Prostate gland (tissue), 2 donors: ENCODE measurements at regions not wholly inside any gene's neighbourhood (a gene's known extent, or its start where the extent isn't known, plus 50 kb on each side); places are given as distances from the start of the nearest gene placed in this dataset.

Experiments
- DNase-seq: peaks from one replicate; pipeline ENCODE4 v3.0.0-alpha.2; 2019; ENCODE audit warnings: low spot score
- H3K27ac ChIP-seq, 2 donors: fragments of 200-600 bp; sonication (generic); 2 replicates each; pipeline ENCODE4 v1.5.1; 2017 to 2019
- H3K27me3 ChIP-seq: fragments of 200-600 bp; sonication (generic); replicated peaks from 2 replicates; pipeline ENCODE4 v1.5.1; 2019; ENCODE audit not compliant: insufficient read depth
- H3K36me3 ChIP-seq, 2 donors: fragments of 200-600 bp; sonication (generic); 1 replicate in 1 of 2; 2 replicates in 1 of 2; pipeline versions ENCODE4 v1.5.1 to v1.8.1; 2017 to 2019
- H3K4me1 ChIP-seq: fragments of 200-600 bp; sonication (generic); replicated peaks from 2 replicates; pipeline ENCODE4 v1.5.1; 2019
- H3K4me3 ChIP-seq, 2 donors: fragments of 200-600 bp; sonication (generic); 2 replicates each; pipeline ENCODE4 v1.5.1; 2017 to 2019
- H3K9me3 ChIP-seq: fragments of 200-600 bp; sonication (generic); 2 replicates; pipeline ENCODE4 v1.5.1; 2017
- POLR2A ChIP-seq: fragments of 450-650 bp; IDR thresholded peaks from one replicate; pipeline ENCODE4 v1.6.1; 2016; ENCODE audit warnings: antibody characterized with exemption, mild to moderate bottlenecking
- POLR2AphosphoS5 ChIP-seq: sonication (generic); formaldehyde crosslinking; IDR thresholded peaks from one replicate; pipeline ENCODE4 v1.6.1; 2017; ENCODE audit warnings: antibody characterized with exemption
- WGBS: methylation state at CpG from one replicate; pipeline ENCODE4 v1.1.5; 2018; 5-methylcytosine and 5-hydroxymethylcytosine counted together
- intact Hi-C: fragments of 100-400 bp; cut with DNase I; formaldehyde crosslinking; loops from one replicate; pipeline ENCODE4 v1.14.2; 2022
- TF ChIP-seq, protein P1 (sequence below), 4 experiments: fragments of 200-600 bp in 2 of 4; fragments of 450-650 bp in 2 of 4; sonication (generic) in 2 of 4; IDR thresholded peaks; 1 replicate in 3 of 4; 2 replicates in 1 of 4; pipeline ENCODE4 v1.5.1; 2016 to 2019; ENCODE audit warnings: antibody characterized with exemption in 4 of 4, mild to moderate bottlenecking in 2 of 4, moderate library complexity in 2 of 4

DNA sequence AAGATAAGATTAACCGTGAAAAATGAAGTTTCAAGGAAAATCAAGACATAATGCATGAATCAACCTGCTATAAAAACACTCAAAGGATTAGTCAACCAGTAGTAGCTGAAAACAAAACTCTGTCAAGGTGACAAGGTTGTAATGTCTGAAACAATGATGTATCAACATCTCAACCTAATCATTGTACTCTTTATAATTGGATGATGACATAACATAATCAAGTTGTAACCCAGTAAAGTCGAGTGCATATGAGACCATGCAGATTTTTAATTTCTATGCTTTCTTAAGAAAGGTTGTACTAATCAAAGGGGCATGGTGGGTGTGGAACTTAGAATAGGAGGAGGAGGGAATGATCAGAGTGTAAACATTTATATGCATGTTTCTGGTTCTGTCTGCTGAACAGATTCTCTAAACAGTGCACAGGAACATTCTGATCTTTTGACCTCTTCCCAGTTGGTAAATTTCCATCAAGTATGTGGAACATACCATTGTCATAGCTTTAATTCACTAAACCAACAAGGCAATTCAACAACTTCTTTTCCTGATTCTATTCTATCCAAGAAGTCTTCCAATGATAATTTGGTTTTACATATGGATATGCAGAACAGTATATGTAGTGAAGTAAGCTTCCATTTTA, 253.7 kb downstream of the TTC6 start:
- Histone ChIP-seq H3K27ac (no peak overlapping the region), H3K4me1 (no peaks in the 10 kb centered on the region), H3K4me3 (no peak overlapping the region), H3K9me3 (no peaks in the 10 kb centered on the region), H3K27me3 (no peaks in the 10 kb centered on the region), H3K36me3 (no peaks in the 10 kb centered on the region)
- 78% methylated on average over 2 of the region's 2 CpGs for WGBS
- DNase-seq = no peak
- intact Hi-C loops = no loop called here
- TF ChIP-seq POLR2AphosphoS5 (no peak), POLR2A (no peak)
- TF ChIP-seq, protein P1, sequence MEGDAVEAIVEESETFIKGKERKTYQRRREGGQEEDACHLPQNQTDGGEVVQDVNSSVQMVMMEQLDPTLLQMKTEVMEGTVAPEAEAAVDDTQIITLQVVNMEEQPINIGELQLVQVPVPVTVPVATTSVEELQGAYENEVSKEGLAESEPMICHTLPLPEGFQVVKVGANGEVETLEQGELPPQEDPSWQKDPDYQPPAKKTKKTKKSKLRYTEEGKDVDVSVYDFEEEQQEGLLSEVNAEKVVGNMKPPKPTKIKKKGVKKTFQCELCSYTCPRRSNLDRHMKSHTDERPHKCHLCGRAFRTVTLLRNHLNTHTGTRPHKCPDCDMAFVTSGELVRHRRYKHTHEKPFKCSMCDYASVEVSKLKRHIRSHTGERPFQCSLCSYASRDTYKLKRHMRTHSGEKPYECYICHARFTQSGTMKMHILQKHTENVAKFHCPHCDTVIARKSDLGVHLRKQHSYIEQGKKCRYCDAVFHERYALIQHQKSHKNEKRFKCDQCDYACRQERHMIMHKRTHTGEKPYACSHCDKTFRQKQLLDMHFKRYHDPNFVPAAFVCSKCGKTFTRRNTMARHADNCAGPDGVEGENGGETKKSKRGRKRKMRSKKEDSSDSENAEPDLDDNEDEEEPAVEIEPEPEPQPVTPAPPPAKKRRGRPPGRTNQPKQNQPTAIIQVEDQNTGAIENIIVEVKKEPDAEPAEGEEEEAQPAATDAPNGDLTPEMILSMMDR (IDR thresholded peaks at IDR 0.05) = no peak

DNA sequence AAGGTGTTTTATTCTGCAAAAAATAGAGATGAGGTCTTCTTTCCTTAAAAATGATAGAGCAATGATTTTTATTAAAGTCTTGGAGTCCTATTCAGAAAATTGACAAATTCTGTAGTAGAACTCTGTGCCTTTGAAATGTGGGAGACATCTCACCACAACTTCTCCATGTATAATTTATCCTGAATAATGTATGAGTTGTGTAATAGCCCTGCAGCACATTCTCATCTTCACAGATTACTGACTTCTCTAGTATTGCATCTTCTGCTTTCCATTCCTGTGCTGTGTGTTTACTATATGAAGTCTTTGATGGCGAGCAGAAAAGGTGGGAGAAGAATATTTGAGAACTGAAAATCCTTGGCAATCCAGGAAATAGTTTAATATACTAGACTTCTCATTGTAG, 255.6 kb downstream of the TTC6 start:
- intact Hi-C loops = no loop called here
- 88% methylated on average over 1 of the region's 1 CpG for WGBS
- no peak for DNase-seq

DNA sequence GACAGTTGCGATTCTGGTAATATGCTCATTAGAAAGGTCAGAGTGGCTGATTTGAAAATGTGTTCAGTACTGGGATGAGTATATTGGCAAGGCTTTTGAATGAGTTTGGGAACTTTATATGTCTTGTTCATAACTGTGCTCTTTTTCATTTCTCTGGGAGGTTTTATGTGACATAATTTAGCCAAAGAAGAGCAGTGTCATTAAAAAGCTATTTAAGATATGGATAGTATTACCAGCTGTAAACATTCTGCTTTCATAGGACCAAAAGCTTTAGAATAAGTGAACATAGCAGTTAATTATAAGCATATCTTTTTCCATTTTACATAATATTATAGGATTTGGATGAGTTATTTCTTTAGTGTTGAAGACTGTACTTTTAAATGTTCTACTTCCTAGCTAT, 260.4 kb downstream of the TTC6 start:
- Histone ChIP-seq H3K36me3 (no peaks in the 10 kb centered on the region), H3K4me1 (no peaks in the 10 kb centered on the region), H3K27ac (no peak overlapping the region), H3K9me3 (no peaks in the 10 kb centered on the region), H3K4me3 (no peak overlapping the region), H3K27me3 (no peaks in the 10 kb centered on the region)
- no peak for DNase-seq
- intact Hi-C loops = no loop called here
- TF ChIP-seq POLR2AphosphoS5 (no peak), POLR2A (no peak)
- TF ChIP-seq, protein P1 (IDR thresholded peaks at IDR 0.05) = no peak
- WGBS = 65% methylated on average over 1 of the region's 1 CpG

More for the DNA sequence above, 255.6 kb downstream of the TTC6 start:
- Histone ChIP-seq H3K4me3 (no peak overlapping the region), H3K36me3 (no peaks in the 10 kb centered on the region), H3K4me1 (no peaks in the 10 kb centered on the region), H3K27me3 (no peaks in the 10 kb centered on the region), H3K27ac (no peak overlapping the region), H3K9me3 (no peaks in the 10 kb centered on the region)
- TF ChIP-seq, protein P1 (IDR thresholded peaks at IDR 0.05) = no peak
- TF ChIP-seq POLR2AphosphoS5 (no peak), POLR2A (no peak)

DNA sequence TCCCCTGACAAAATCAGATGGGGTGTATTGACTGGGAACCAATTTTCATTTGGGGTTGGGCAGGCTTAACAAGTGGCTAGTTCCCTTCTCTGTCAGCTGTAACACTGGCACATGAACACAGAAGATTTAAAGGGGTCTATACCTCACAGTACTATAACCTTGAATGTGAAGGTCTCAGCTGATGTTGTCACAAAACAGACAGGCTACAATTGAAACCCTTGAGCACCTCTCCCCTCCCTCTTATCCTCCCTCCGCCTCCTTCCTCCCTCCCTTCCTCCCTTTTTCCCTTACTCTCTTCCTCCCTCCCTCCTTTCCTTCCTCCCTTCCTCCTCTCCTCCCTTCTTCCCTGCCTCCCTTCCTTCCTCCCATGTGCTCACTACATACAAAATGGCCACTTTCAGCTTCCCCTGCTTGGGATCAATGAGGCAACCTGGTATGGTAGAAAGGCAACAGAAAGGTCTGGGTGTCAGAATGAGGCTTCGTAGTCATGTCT, 262.4 kb downstream of the TTC6 start:
- Histone ChIP-seq H3K27me3 (no peaks in the 10 kb centered on the region), H3K9me3 (no peaks in the 10 kb centered on the region)
- WGBS = 95% methylated on average over 2 of the region's 2 CpGs

More for the DNA sequence above, 262.4 kb downstream of the TTC6 start:
- H3K4me3 ChIP-seq = no peak overlapping the region
- H3K36me3 ChIP-seq = no peaks in the 10 kb centered on the region
- intact Hi-C loops = no loop called here
- no peak for TF ChIP-seq POLR2A
- no peak for TF ChIP-seq POLR2AphosphoS5
- TF ChIP-seq, protein P1 (IDR thresholded peaks at IDR 0.05) = no peak
- H3K4me1 ChIP-seq = no peaks in the 10 kb centered on the region
- no peak for DNase-seq
- H3K27ac ChIP-seq = no peak overlapping the region
